PC-9 (cell line): ENCODE measurements at regions not wholly inside any gene's neighbourhood (a gene's known extent, or its start where the extent isn't known, plus 50 kb on each side); places are given as distances from the start of the nearest gene placed in this dataset.

Experiments used
- BruUV-seq: library from RNA; stranded (reverse); fragments of 400-500 nt; replicated peaks from 2 replicates; lab custom pipeline; 2021; lab: Mats Ljungman, UMichigan
- CTCF ChIA-PET: fragments of 300-600 bp; sonication (Branson Sonifier 250); formaldehyde crosslinking; loops from one replicate; lab custom pipeline; 2022; ENCODE audit warnings: antibody characterized with exemption; lab: Charles Lee
- POLR2A ChIA-PET: fragments of 300-600 bp; sonication (Branson Sonifier 250); formaldehyde crosslinking; loops from one replicate; lab custom pipeline; 2022; ENCODE audit warnings: antibody characterized with exemption; ENCODE audit not compliant: unreplicated experiment; lab: Charles Lee
- DNase-seq, 2 experiments: peaks; one replicate each; pipeline versions ENCODE4 v3.0.0 to v3.0.0-alpha.2; 2015 to 2022; ENCODE audit warnings: mixed read lengths in 1 of 2
- H2AFZ ChIP-seq: fragments of 200-600 bp; sonication (generic); 2 replicates; pipeline ENCODE4 v1.8.1; 2017; ENCODE audit warnings: antibody characterized with exemption
- H3F3A ChIP-seq: fragments of 200-600 bp; sonication (generic); 2 replicates; pipeline ENCODE4 v1.8.1; 2017; ENCODE audit warnings: antibody characterized with exemption, mild to moderate bottlenecking, low read depth; ENCODE audit not compliant: insufficient read depth
- H3K27ac ChIP-seq: fragments of 200-600 bp; sonication (generic); 2 replicates; pipeline ENCODE4 v1.6.1; 2016; ENCODE audit warnings: mixed run types
- H3K27me3 ChIP-seq: fragments of 200-600 bp; sonication (generic); 2 replicates; pipeline ENCODE4 v1.6.1; 2016; ENCODE audit warnings: low read depth, mixed run types; ENCODE audit not compliant: insufficient read depth
- H3K36me3 ChIP-seq: fragments of 200-600 bp; sonication (generic); 2 replicates; pipeline ENCODE4 v1.6.1; 2016; ENCODE audit warnings: low read depth, mixed run types
- H3K4me1 ChIP-seq: fragments of 200-600 bp; sonication (generic); replicated peaks from 2 replicates; pipeline ENCODE4 v1.6.1; 2016; ENCODE audit warnings: mixed run types; ENCODE audit not compliant: insufficient read depth
- H3K4me2 ChIP-seq: fragments of 200-600 bp; sonication (generic); 2 replicates; pipeline ENCODE4 v1.6.1; 2017; ENCODE audit warnings: mixed run types
- H3K4me3 ChIP-seq: fragments of 200-600 bp; sonication (generic); 2 replicates; pipeline ENCODE4 v1.6.1; 2016; ENCODE audit warnings: mixed run types
- H3K79me2 ChIP-seq: fragments of 200-600 bp; sonication (generic); 2 replicates; pipeline ENCODE4 v1.6.1; 2017; ENCODE audit warnings: low read depth, mixed run types
- H3K9me2 ChIP-seq: fragments of 200-600 bp; sonication (generic); 2 replicates; pipeline ENCODE4 v1.8.1; 2017; ENCODE audit warnings: mild to moderate bottlenecking; ENCODE audit not compliant: insufficient read depth
- H3K9me3 ChIP-seq: fragments of 200-600 bp; sonication (generic); 2 replicates; pipeline ENCODE4 v1.8.1; 2016; ENCODE audit warnings: low read depth; ENCODE audit not compliant: insufficient read depth
- H4K20me1 ChIP-seq: fragments of 200-600 bp; sonication (generic); 2 replicates; pipeline ENCODE4 v1.8.1; 2017; ENCODE audit not compliant: insufficient read depth
- EZH2 ChIP-seq: fragments of 200-600 bp; sonication (generic); IDR thresholded peaks from 2 replicates; pipeline ENCODE4 v1.8.0; 2017; ENCODE audit warnings: antibody characterized with exemption, low read depth
- intact Hi-C: fragments of 100-400 bp; cut with micrococcal nuclease; formaldehyde crosslinking; loops from one replicate; pipeline ENCODE4 v1.10.0; 2022; ENCODE audit not compliant: unreplicated experiment
- TF ChIP-seq, protein P1 (sequence below): fragments of 200-600 bp; sonication (generic); conservative IDR thresholded peaks from 2 replicates; pipeline ENCODE4 v1.6.1; 2017; ENCODE audit warnings: mixed run types, antibody characterized with exemption, mild to moderate bottlenecking, moderate library complexity

DNA sequence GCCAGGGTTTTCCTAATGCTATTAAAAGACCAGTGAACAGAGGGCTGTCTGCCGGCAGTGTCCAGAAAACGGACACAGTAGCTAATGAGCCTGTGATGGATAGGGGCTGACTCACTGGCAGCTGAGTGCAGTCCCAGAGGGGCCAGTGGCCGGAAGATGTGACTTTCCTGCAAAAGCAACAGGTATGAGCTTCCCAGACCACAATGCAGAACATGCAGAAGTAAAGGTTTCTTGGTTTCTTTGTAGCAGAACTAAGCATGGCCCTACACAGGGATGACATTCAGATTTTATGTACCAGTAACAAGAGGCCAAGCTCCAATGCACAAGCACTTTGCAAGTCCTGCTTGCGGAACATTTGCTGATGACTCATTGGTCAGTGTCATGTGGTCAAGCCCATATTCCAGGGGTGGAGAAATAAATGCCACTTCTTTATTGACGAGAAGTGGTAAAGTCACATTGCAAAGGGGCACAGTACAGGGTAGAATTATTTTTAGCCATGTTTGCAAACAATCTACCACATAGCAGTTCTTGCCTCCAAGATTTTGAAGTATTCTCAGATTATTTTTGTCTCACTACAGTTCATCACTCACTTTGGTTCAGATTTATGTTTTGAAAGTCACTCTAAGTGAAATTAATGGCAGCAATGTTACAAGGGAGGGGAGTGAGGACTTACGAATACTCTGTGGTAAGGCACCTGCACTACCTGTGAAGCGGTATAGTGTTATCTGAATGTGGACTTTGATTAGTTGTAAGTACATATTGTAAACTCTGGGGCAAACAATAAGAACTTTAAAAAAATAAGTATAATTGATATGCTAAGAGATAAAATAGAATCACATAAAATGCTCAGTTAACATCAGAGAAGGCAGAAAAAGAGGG is 263.3 kb downstream of the ABHD5 start:
- Histone ChIP-seq H2AFZ (no peak overlapping the region), H4K20me1 (no peaks in the 10 kb centered on the region), H3K79me2 (no peaks in the 10 kb centered on the region), H3K4me2 (peak overlapping the region; percentile 67), H3K27me3 (no peaks in the 10 kb centered on the region), H3K27ac (no peak overlapping the region), H3K9me2 (no peaks in the 10 kb centered on the region), H3K4me3 (no peak overlapping the region; the same call in 1 of the 2 replicates), H3K36me3 (no peaks in the 10 kb centered on the region), H3F3A (peaks cover 15% of the 10 kb centered on the region; the same call in 1 of the 2 replicates), H3K4me1 (peaks cover 16% of the 10 kb centered on the region), H3K9me3 (no peaks in the 10 kb centered on the region; the same call in 1 of the 2 replicates)
- ChIA-PET CTCF (interaction anchor here (0.6 kb wide), 1 partner anchor 76 kb away, joined by 15 read pairs; no protein-coding TSS in a partner anchor), POLR2A (no interaction called here)
- BruUV-seq: no TSS peak
- intact Hi-C loops: no loop called here
- peak; percentile 41 to 71 for DNase-seq
- TF ChIP-seq, protein P1, sequence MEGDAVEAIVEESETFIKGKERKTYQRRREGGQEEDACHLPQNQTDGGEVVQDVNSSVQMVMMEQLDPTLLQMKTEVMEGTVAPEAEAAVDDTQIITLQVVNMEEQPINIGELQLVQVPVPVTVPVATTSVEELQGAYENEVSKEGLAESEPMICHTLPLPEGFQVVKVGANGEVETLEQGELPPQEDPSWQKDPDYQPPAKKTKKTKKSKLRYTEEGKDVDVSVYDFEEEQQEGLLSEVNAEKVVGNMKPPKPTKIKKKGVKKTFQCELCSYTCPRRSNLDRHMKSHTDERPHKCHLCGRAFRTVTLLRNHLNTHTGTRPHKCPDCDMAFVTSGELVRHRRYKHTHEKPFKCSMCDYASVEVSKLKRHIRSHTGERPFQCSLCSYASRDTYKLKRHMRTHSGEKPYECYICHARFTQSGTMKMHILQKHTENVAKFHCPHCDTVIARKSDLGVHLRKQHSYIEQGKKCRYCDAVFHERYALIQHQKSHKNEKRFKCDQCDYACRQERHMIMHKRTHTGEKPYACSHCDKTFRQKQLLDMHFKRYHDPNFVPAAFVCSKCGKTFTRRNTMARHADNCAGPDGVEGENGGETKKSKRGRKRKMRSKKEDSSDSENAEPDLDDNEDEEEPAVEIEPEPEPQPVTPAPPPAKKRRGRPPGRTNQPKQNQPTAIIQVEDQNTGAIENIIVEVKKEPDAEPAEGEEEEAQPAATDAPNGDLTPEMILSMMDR: no peak
- no peak for TF ChIP-seq EZH2

DNA sequence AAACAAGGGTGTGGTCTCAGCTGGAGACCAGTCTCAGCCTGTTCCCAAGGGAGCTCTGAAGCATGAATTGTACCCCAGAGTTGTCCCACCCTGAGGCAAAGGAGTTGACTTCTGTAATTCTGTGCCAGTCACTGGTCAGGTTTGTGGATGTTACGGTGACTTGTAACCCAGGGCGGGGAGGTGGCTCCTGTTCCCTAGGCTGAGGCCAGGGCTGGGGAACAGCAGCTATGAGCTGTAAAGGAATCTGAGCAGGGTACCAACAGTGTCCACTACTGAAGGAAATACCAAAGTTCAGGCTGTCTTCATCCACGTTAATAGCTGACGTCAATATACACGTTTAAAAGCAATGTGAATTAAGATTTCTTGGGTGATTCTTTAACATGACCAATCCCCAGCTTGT is 266.2 kb downstream of the ABHD5 start:
- Histone ChIP-seq H3K27me3 (no peaks in the 10 kb centered on the region), H3K27ac (no peak overlapping the region), H3K4me1 (peaks cover 16% of the 10 kb centered on the region), H4K20me1 (no peaks in the 10 kb centered on the region), H3K9me2 (no peaks in the 10 kb centered on the region), H3K79me2 (no peaks in the 10 kb centered on the region), H3K9me3 (no peaks in the 10 kb centered on the region; the same call in 1 of the 2 replicates), H3K4me3 (no peak overlapping the region), H2AFZ (no peak overlapping the region), H3F3A (peaks cover 15% of the 10 kb centered on the region; the same call in 1 of the 2 replicates), H3K4me2 (no peak overlapping the region), H3K36me3 (no peaks in the 10 kb centered on the region)
- CTCF ChIA-PET: no interaction called here
- no peak for TF ChIP-seq EZH2
- TF ChIP-seq, protein P1: no peak
- POLR2A ChIA-PET: no interaction called here
- no peak for DNase-seq
- intact Hi-C loops: no loop called here
- no TSS peak for BruUV-seq

DNA sequence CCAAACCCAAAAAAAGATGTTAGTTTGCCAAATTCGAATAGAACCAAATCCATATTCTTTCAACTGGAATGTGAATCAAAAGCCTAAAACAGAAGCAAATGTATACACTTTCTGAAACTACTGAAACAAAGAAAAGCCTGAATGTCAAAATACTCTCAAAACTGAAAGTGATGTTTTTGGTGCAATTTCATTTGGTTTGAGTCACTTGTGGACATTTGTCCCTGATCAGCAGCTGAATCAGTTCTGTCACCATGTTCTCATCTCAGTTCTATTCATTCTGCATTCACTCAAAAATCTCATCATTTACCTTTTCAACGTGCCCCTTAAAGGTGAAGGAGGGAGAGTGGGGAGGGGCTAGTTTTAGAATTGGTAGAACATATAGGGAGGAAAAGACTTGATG is 266.8 kb downstream of the ABHD5 start:
- intact Hi-C loops: no loop called here
- ChIA-PET CTCF (no interaction called here), POLR2A (no interaction called here)
- H3K27me3 ChIP-seq: no peaks in the 10 kb centered on the region
- no peak overlapping the region for H3K27ac ChIP-seq
- TF ChIP-seq, protein P1: no peak
- TF ChIP-seq EZH2: no peak
- H3K4me1 ChIP-seq: peaks cover 16% of the 10 kb centered on the region
- H3K4me3 ChIP-seq: no peak overlapping the region
- no peaks in the 10 kb centered on the region; the same call in 1 of the 2 replicates for H3K9me3 ChIP-seq
- H3K4me2 ChIP-seq: no peak overlapping the region
- H3K36me3 ChIP-seq: no peaks in the 10 kb centered on the region
- H4K20me1 ChIP-seq: no peaks in the 10 kb centered on the region
- BruUV-seq: no TSS peak
- no peak overlapping the region for H2AFZ ChIP-seq
- H3K9me2 ChIP-seq: no peaks in the 10 kb centered on the region
- H3F3A ChIP-seq: peaks cover 15% of the 10 kb centered on the region; the same call in 1 of the 2 replicates
- H3K79me2 ChIP-seq: no peaks in the 10 kb centered on the region
- DNase-seq: no peak
